GM12864 (cell line): ENCODE measurements at regions not wholly inside any gene's neighbourhood (a gene's known extent, or its start where the extent isn't known, plus 50 kb on each side); places are given as distances from the start of the nearest gene placed in this dataset.

Source experiments
- DNase-seq: peaks from one replicate; pipeline ENCODE4 v3.0.0-alpha.2; 2011; ENCODE audit warnings: low read depth
- H3K4me3 ChIP-seq: 2 replicates; pipeline ENCODE4 v1.5.1; 2011; ENCODE audit warnings: mild to moderate bottlenecking, low read depth, low read length, control low read depth
- TF ChIP-seq, protein P1 (sequence below): IDR thresholded peaks from 2 replicates; pipeline ENCODE4 v1.5.1; 2011; ENCODE audit warnings: low read depth, mild to moderate bottlenecking, moderate library complexity, low read length, control low read depth, inconsistent platforms; ENCODE audit errors: missing control alignments

DNA sequence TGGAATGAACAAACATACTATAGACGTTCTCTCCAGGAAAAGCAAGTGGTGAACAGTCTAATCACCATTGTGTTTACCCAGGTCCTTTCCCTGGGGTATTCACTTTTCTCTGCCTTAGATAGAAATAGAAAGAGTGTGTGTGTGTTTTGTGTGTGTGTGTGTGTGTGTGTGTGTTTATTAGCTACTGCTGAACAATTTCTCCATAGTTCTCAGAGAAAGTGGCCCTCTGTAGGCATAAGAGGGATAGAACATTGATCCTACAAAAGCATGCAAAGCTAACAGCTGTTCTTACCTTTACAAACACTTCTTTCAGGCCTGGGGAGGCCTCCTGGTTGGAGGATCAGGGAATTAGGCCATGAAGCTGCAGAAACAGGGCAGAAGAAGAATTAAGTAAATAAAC is 665.7 kb upstream of the TBX3 start:
- H3K4me3 ChIP-seq: no peak overlapping the region
- no peak for DNase-seq
- TF ChIP-seq, protein P1, sequence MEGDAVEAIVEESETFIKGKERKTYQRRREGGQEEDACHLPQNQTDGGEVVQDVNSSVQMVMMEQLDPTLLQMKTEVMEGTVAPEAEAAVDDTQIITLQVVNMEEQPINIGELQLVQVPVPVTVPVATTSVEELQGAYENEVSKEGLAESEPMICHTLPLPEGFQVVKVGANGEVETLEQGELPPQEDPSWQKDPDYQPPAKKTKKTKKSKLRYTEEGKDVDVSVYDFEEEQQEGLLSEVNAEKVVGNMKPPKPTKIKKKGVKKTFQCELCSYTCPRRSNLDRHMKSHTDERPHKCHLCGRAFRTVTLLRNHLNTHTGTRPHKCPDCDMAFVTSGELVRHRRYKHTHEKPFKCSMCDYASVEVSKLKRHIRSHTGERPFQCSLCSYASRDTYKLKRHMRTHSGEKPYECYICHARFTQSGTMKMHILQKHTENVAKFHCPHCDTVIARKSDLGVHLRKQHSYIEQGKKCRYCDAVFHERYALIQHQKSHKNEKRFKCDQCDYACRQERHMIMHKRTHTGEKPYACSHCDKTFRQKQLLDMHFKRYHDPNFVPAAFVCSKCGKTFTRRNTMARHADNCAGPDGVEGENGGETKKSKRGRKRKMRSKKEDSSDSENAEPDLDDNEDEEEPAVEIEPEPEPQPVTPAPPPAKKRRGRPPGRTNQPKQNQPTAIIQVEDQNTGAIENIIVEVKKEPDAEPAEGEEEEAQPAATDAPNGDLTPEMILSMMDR: no peak

DNA sequence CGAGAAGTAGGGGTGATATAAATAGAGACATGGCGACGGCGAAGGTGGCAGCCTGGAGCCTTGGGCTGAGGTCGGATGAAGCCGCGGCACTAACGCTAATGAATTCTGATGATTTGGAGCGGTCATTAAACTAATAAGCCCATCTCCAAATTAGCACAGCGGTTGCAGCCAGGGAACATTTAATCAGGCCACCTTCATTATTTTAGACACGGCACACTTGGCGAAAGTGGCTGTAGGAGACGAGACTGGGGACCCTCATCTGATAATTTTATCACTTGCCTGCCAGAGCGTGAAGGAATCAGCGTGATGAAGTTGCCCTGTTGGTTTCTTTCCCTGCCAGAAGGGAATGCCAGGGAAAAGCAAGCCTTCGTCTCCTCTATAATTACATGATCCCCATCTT is 664.3 kb upstream of the TBX3 start:
- TF ChIP-seq, protein P1: no peak
- DNase-seq: no peak
- H3K4me3 ChIP-seq: no peak overlapping the region

DNA sequence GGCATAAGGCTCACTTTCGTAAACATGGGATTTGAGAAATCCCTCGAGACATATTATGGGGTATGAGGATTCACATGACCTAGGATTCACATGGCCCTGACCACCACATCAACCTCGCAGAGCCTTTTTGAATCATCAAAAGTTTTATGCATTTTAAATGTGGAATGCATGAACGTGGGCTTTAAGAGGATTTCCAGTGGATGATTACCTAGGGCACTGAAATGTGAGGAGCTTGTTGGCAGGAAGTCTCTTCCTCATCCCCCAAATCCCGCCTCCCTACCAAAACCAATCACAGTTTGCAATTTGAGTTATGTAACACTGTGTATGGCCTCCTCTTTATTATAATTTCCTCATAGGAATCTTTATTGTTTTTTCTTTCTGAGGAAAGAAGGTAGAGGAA is 659.6 kb upstream of the TBX3 start:
- TF ChIP-seq, protein P1: no peak
- H3K4me3 ChIP-seq: no peak overlapping the region
- no peak for DNase-seq

DNA sequence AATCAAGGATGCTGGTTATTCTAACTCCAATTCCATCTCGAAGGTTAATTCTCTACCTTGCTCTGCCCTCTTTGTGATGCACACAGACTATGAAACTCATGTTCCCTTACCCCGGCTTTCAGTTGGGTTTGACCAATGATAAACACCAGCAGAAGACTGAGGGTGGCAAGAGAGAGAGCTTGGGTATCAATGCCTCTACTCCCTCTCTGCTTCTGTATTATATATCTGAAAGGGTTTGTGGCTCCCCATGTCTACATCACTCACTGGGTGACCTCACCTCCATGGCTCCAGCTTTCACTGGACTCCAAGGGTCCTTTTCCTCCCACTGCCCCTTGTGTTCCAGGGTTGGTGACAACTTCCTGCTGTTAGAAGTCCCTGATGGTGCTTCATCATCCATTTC is 659.0 kb upstream of the TBX3 start:
- TF ChIP-seq, protein P1: no peak
- DNase-seq: no peak
- H3K4me3 ChIP-seq: no peak overlapping the region

DNA sequence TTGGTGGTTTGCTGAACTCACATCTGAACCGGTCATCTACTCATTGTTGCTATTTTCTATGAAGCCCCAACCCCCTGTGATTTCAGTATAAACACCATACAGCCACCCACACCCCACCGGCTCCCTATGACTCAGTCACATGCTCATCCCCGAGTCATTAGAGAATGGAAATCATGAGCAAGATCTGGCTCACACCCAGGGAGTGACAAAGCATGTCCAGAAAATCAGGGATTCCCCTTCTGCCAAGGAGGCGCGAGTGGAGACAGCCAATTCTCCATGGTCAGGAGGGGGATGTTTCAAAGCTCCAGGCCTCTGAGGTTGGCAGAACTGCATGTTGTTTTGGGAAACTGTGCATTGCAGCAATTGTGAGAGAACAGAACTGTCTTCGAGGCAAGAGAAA is 657.5 kb upstream of the TBX3 start:
- TF ChIP-seq, protein P1: no peak
- no peak overlapping the region for H3K4me3 ChIP-seq
- DNase-seq: peak; percentile 21

DNA sequence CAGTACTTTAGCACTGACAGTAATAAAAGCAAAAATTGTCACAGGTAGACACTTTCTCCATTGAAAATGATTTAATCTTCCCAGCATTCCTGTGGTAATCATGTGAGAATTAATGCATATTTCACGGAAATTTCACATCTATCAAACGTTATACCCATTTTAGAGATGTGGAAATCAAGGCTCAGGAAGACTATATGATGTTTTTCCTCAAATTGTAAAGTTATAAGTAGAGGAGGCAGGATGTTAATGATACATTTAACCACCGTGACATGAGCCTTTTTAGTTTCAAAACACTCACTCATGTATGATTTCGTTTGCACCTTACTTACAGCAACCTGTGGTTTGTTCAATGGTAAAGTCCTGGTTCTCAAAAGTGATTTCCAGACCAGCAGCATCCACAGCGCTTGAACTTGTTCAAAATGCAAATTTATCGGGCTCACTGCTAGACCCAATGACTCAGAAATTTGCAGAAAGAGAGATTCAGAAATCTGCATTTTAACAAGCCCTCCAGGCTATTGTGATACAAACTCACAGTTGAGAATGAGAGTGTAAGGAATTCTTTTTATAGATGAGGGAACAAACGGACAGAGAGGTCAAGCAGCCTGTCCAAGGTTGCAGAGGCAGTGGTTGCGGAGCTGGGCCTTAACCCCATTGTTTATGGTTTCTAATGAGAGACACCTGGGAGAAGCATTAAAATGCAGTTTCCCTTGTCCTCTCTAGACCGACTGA is 654.8 kb upstream of the TBX3 start:
- peak; percentile 36 for DNase-seq
- H3K4me3 ChIP-seq: no peak overlapping the region
- TF ChIP-seq, protein P1: no peak
